Keratinocyte (primary cell): ENCODE measurements at regions not wholly inside any gene's neighbourhood (a gene's known extent, or its start where the extent isn't known, plus 50 kb on each side); places are given as distances from the start of the nearest gene placed in this dataset.

Experiments
- EZH2 ChIP-seq: IDR thresholded peaks from one replicate; pipeline ENCODE4 v1.6.1; 2012; ENCODE audit warnings: inconsistent platforms, mild to moderate bottlenecking, low read length, moderate library complexity
- TF ChIP-seq, protein P1 (sequence below), 3 experiments: IDR thresholded peaks in 1 of 3; conservative IDR thresholded peaks in 1 of 3; optimal IDR thresholded peaks in 1 of 3; 2 replicates in 2 of 3; 3 replicates in 1 of 3; pipeline versions ENCODE3 to v1.5.1; 2011; ENCODE audit warnings: low read length in 3 of 3, mild to moderate bottlenecking in 3 of 3, moderate library complexity in 2 of 3, control low read depth in 1 of 3, inconsistent platforms in 1 of 3; ENCODE audit not compliant: insufficient read depth in 2 of 3; ENCODE audit errors: extremely low read depth in 1 of 3

DNA sequence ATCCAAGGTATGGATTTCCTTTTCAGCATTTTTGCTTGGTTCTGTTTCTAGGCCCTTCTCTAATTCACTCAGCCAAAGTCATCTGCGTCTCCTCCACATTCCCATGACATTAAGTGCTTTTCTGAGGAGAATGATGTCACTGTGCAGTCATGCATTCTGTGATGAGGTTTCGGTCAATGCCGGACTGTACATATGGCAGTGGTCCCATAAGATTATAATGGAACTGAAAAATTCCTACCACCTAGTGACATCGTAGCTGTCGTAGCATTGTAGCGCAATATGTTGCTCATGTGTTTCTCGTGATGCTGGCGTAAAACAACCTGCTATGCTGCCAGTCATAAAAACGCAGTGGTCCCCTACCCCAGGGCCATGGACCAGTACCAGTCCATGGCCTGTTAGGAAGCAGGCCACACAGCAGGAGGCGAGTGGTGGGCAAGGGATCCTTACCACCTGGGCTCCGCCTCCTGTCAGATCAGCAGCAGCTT lies 63.4 kb upstream of the TNFRSF19 start:
- TF ChIP-seq, protein P1, sequence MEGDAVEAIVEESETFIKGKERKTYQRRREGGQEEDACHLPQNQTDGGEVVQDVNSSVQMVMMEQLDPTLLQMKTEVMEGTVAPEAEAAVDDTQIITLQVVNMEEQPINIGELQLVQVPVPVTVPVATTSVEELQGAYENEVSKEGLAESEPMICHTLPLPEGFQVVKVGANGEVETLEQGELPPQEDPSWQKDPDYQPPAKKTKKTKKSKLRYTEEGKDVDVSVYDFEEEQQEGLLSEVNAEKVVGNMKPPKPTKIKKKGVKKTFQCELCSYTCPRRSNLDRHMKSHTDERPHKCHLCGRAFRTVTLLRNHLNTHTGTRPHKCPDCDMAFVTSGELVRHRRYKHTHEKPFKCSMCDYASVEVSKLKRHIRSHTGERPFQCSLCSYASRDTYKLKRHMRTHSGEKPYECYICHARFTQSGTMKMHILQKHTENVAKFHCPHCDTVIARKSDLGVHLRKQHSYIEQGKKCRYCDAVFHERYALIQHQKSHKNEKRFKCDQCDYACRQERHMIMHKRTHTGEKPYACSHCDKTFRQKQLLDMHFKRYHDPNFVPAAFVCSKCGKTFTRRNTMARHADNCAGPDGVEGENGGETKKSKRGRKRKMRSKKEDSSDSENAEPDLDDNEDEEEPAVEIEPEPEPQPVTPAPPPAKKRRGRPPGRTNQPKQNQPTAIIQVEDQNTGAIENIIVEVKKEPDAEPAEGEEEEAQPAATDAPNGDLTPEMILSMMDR (optimal IDR thresholded peaks at IDR 0.05 in 1 of 3, IDR thresholded peaks at IDR 0.05 in 1 of 3, conservative IDR thresholded peaks at IDR 0.05 in 1 of 3; ENCODE audit: extremely low read depth in 1 of 3, insufficient read depth in 2 of 3, low read length in 3 of 3), result no peak
- no peak for TF ChIP-seq EZH2
